NCI-H748 treated with DMSO at 0.1 percent for 48 hours (cell line): ENCODE measurements at regions not wholly inside any gene's neighbourhood (a gene's known extent, or its start where the extent isn't known, plus 50 kb on each side); places are given as distances from the start of the nearest gene placed in this dataset.
"Not testable (repeated sequence)": the region's sequence is repeated elsewhere in the genome, so short reads cannot be mapped to it uniquely, and the experiment has no call there.

ENCODE experiments used
- DNase-seq: peaks from one replicate; lab custom pipeline; 2025; lab: John Stamatoyannopoulos, UW

DNA sequence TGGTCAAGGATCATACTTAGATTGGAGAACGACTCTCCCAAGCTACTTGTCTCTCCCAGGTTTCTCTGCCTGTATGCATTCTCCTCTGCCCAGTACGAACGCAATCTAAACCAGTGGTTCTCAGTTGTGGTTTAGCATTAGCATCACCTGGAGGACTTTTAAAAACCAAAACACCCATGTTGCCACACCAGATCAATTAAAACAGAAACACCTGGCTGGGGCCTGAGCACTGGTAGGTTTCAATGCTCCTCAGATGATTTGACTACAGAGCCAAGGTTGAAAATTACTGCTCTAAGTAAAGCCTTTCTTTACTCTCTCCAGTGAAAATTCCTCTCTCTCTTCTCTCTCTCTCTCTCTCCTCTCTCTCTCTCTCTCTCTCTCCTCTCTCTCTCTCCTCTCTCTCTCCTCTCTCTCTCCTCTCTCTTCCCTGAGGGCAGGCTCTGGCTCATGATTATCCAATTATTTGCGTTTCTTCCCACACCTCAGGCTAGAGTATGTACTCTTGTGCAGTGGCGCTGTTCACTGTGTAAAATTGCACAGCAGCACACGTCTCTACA is 153.7 kb upstream of the FGF13 start:
- no peak for DNase-seq

DNA sequence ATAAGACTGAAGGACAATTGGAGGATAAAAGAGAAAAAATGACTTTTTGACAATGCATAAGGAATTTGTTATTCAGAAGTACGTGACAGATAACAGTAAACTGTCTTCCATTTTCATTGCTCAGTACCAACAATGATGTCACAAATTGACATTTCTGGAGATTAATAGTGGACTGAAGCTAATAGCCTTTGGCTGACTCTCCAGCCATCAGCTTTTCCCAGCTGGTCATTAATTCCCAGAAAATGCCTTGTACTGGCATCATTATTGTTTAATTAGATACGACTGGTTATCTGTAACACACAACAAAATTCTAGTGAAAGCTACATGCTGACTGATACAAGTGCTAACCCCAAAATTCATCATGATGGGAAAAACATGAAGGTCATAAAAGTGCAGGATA is 147.9 kb upstream of the FGF13 start:
- DNase-seq: no peak

DNA sequence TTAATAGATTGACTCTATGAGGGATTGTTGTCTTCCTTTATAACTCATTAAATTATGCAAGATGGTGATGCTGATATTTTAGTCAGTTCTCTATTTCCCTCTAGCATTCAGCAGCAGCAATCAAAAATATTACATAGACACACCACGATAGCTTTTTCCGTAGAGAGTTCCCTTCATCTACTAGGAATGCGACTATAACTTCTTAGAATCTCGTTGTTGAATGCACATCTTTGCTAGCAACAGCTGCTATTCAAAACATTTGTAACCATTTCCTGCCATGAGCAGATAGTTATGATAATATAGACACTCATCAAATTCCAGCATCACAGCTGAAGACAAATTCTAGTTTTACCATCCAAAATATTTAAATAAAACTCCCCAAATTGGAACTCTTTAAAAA is 147.4 kb upstream of the FGF13 start:
- DNase-seq: no peak

DNA sequence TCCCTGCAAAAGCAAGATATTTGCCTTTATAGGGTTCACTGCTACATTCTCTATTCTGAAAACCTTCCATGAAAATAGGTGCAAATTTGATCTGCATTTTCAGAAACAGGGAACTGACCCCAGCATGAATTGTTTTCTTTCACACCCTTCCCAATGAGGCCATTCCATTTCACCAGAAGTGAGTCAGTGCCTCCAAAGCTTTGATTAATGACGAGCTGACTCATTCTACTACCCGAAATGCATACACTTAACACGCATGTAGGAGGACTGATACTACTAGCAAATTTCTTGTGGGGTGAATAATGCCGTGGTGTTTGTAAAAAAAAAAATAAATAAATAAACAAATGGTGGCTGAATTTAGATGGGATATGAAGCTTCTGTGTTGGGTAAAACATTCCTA is 146.9 kb upstream of the FGF13 start:
- DNase-seq: no peak

DNA sequence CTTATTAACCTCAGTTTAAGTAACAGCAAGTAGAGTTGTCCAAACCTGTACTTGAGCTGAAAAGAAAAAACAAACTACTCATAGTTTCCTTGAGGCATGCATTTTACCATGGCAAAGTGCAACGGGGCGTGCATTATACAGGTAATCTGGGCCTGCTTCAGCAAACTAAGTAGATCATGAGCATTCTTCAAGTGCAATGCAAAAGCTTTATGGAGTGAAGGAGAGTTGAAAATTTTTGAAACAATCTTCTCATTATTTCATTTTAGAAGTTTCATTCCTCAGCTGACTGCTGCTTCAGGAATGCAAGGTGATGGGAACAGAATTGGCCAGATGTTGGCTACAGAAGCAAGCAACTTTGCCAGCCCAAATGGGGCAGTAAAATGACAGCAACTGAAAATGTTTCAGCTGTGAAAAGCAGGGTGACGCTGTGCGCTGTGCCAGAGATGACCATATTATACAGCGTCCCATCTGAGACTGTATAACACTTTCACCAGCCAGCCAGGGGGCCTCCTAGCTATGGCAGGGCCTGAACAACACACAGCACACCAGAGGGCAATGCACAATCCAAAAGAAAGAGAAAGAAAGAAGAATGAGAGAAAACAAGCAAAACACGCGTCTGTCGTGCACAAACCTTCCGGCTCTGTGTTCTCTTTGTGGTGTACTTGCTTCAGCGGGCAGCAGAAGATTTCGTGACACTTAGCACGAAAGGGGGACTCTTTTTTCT is 145.5 kb upstream of the FGF13 start:
- no peak for DNase-seq

DNA sequence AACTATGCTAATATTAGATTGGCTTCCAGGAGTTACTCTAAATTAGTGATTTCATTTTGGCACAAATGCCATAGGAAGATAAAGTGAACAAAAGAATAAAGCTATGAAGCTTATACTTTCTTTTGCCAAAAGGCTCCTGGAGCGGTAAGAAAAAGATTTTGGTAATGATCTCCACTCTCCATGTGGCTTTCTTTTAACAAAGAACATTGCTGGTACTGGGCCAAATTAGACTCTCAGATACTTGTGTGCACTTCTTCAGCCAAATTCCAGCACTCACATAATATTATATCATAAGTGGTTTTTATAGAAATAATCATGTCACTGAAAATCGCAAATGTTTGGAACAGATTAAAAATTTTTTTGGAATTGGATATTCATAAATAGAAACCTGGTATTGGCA is 142.4 kb upstream of the FGF13 start:
- DNase-seq: no peak

DNA sequence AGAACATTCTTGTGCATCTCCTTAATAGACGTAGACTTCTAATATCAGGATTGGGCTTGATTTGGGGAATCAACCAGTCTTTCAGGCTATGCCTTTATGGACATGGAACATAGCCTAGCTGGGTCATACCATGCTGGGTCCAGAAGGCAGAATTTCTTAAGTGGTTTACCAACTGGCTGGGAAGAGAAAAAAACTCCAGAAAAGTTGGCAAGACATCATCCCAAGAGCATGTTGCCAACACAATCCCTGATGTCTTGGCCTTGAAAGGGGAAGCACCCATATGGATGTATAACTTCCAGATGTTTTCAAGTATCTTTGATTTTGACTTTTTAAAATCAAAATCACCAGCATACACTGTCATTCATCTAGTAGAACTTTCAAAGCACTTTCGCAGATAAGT is 138.0 kb upstream of the FGF13 start:
- no peak for DNase-seq

DNA sequence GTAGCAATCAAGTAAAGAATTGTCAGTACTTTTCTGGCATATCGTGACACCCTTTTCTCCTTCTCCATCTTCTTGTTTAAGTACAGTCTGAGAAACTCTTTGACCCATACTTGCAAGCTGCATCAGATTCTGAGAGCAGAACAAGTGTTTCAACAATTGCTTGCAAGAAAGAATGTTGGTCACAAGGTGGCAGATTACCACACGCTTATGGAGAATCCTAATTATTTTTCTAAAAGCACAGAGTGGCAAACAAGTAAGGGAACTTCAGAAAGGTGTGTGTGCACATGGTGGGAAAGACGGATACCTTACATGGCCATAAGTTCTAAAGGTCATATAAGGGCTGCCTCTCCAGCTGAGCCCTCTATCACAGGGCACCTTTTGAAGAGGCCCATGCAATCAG is 136.4 kb upstream of the FGF13 start:
- DNase-seq: no peak

DNA sequence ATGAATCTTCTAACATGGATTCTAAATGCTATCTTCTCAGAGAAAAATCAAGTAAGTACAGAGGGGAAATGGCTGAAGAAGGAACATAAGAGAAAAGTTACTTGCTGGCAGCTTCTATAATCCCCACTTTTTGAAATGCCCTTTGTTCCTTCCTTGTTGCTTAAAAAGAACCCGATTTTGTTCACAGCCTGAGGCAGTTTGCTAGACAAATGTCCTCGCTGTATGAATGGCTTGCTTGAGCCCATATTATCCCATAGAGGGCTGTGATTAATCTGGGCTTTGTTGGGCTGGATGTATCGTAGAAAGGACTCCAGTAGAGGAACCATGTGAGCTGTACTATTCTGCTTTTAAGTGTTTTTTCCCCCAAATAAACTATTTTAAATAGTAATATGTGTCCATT is 134.3 kb upstream of the FGF13 start:
- DNase-seq: no peak

DNA sequence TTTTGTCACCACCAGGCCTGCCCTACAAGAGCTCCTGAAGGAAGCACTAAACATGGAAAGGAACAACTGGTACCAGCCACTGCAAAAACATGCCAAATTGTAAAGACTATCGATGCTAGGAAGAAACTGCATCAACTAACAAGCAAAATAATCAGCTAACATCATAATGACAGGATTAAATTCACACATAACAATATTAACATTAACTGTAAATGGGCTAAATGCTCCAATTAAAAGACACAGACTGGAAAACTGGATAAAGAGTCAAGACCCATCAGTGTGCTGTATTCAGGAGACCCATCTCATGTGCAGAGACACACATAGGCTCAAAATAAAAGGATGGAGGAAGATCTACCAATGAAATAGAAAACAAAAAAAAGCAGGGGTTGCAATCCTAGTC is 95.9 kb upstream of the FGF13 start:
- not testable (repeated sequence) for DNase-seq

DNA sequence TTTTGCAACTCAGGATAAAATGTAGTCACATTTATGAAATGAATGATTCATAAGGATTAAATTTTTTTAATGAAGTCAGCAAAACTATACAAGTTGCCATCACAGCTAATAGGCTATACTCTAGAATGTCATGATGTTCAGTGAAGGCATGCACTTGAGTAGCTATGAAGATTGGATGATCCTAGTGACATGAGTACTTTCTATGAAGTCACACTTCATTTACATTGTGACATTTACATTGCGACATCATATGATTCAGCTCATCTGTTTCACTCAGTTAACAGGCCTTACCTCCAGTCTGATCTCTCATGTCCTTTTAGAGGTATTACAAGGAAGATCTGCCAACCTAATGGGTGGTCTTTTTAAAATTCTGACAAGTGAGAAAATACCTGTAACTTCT is 82.7 kb upstream of the FGF13 start:
- no peak for DNase-seq

DNA sequence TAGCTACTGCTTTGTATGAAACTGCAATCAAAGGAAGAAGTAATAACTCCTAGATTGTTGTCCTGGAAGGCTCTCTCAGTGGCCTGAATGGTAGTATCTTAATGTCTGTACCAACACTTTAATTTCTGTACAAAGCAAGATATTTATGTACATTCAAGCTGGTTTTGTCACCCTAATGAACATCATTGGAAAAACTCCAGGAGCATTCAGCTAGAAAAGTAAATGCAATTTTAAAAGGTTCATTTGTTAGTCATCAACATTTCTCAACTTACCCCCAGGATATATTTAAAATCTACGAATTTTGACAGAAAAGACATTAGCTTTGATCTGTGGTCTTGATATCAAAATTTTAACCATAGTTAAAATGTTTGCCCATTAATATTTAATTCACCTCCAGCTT is 80.0 kb upstream of the FGF13 start:
- DNase-seq: no peak

DNA sequence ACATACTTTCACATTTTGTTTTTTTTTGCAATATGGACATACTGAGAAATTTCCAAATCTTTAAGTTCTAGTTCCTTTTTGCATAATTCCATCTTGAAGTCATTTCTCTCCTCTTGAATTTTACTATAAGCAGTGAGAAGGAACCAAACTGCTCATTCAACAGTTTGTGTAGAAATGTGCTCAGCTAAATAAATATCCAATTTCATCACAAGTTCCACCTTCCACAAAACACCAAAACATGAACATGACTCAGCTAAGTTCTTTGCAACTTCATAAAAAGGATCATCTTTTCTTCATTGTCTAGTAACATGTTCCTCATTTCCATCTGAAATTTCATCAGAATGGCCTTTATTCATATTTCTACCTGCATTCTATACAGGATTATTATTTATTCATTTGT is 77.3 kb upstream of the FGF13 start:
- no peak for DNase-seq

DNA sequence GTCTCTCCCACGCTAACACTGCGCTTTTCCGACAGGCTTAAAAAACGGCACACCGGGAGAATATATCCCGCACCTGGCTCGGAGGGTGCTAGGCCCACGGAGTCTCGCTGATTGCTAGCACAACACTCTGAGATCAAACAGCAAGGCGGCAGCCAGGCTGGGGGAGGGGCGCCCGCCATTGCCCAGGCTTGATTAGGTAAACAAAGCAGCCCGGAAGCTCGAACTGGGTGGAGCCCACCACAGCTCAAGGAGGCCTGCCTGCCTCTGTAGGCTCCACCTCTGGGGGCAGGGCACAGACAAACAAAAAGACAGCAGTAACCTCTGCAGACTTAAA is 67.0 kb upstream of the FGF13 start:
- DNase-seq: not testable (repeated sequence)

DNA sequence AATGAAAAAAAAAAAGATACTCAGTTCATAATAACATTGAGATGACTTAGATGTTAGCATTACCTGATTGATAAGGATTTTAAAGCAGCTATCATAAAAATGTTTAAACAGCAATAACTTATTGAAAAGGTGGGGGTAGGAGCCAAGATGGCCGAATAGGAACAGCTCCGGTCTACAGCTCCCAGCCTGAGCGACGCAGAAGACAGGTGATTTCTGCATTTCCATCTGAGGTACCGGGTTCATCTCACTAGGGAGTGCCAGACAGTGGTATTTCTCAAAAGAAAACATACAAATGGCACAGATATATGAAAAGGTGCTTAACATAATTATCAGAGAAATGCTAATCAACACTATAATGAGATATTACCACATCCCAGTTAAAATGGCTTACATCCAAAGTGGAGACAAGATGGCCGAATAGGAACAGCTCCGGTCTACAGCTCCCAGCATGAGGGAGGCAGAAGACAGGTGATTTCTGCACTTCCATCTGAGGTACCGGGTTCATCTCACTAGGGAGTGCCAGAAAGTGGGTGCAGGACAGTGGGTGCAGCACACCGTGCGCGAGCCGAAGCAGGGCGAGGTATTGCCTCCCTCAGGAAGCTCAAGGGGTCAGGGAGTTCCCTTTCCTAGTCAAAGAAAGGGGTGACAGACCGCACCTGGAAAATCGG is 66.5 kb upstream of the FGF13 start:
- not testable (repeated sequence) for DNase-seq

DNA sequence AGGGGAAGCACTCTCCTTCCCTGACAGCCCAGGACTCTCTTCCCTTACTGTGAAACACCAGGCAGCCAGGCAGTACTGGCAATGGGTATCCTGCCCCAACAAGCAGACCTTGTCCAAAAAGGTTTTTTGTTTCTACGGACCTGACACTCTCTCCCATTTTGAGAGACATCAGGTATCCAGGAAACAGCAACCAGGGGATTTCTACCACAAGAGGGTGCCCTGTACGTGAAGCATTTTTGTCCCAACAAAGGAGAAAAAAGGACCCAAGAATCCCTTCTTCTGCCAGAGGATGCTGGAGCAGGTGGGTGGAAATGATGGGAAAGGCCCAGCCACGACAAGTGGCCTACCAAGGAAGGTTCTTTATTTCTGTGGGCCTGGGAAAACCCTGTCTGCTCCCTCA is 65.7 kb upstream of the FGF13 start:
- no peak for DNase-seq

DNA sequence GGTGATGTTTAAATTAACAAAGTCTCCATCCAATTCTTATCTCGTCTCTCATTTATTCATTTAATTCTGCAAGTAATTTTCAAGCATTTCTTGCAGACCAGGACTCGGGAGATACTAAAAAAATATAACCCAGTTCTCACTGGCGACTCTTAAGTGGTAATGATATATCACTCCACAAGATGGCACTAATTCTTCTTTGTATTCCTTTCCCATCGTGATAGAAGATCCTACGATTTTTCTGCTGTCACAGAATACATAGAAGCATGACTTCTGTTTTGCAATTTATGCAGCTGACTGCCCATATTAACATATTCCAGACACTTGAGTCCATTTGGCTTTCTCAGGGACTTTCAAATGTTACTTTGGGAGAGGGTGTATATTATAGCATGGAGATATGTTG is 64.0 kb upstream of the FGF13 start:
- DNase-seq: no peak

DNA sequence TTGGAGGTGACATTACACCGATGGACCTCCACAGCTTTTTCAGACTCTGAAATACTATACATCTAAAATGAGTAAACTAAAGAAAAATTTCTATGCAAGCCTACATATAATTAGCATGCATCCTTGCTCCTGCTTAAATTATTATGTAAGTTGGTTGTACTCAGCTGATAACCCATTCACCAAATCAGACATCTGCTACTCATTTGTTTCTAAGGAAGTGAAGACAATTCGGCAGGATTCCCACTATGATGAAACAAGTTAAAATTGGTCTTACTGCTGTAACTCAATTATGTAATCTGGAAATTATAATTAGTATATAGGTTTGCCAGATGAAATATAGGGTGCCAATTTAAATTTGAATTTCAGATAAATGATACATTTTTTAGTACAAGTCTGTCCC is 59.5 kb upstream of the FGF13 start:
- no peak for DNase-seq

DNA sequence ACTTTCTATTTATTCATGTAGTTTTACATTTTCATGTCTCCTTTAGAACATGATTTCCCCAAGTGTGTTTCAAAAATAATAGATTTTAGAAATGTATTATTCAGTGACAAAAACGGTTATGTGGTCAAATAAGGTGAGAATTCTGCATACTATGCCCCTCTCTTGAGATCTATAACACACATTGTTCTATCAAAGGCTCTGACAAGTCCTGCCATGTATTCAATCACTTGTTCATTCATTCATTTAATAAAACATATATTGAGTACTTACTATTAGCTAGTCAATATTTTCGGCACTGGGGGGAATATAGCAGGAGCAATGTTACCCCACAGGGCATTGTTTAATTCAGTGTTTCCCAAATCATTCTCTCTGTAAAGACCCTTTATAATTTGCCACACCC is 58.4 kb upstream of the FGF13 start:
- DNase-seq: no peak

DNA sequence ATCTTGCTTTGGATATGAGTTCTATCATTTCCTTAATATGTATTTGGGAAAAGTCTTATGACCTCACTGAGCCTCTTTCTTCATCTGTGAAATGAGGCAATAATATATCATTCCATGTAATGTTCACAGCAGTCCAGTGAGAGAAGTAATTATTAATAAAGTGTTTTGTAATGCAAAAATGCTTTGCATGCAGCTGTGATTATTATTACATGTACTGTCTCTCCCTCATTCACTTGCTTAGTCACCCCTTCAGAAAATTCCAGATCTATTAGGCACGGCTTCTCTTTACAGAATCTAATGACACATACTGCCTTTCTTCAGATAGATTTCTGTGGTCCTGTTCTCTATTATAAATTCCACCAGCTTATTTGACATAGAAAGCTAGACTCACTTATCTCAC is 53.5 kb upstream of the FGF13 start:
- DNase-seq: no peak

DNA sequence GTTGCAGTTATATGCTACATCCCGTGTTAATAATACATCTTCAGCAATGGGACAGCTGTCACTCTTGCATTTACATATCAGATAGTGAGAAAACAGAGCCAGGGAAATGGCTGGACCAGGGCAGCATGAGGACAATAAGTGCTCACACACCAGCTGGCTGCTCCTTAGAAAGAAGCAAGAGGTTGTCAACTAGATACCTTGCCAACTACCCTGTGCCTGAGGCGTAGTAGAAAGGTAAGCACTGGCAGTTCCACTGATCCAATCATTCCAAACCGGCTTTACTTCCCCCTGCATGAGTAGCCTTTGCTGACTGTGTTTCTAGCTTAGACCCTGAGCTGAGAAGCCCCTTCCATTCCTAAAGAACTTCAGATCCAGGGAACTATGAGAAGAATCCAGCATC is 52.2 kb upstream of the FGF13 start:
- no peak for DNase-seq

DNA sequence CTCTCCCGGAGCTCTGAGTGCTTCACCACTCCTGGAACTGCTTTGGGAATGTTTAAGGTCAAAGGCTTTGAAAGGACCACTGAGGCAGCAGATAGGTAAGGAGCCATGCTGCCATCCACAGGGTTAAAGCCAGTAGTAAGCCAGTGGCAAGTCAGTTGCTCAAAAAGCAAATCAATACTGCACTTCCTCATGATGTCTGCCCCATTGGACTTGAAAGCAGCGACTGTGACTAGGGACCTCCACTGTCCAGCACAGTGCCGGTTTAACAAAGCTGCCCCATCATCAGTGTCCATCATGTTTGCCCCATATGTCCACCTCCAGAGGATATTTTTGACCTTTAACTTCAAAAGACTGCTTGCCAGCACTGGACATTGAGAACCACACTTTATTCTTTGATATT is 49.9 kb upstream of the FGF13 start:
- DNase-seq: no peak
